Osteoblast (primary cell): ENCODE measurements at regions not wholly inside any gene's neighbourhood (a gene's known extent, or its start where the extent isn't known, plus 50 kb on each side); places are given as distances from the start of the nearest gene placed in this dataset.

Experiments
- DNase-seq: peaks from one replicate; pipeline ENCODE4 v3.0.0; 2011; ENCODE audit warnings: low spot score, mixed read lengths; ENCODE audit not compliant: insufficient read length; ENCODE audit errors: missing footprints
- H2AFZ ChIP-seq: 2 replicates; pipeline ENCODE4 v1.6.0; 2011; ENCODE audit warnings: mild to moderate bottlenecking, low read length
- H3K27ac ChIP-seq: 2 replicates; pipeline ENCODE4 v1.5.1; 2011; ENCODE audit warnings: mild to moderate bottlenecking, low read depth, low read length, moderate library complexity
- H3K27me3 ChIP-seq: 2 replicates; pipeline ENCODE4 v1.6.0; 2012; ENCODE audit warnings: mild to moderate bottlenecking, control low read depth, inconsistent platforms, low read length, moderate library complexity; ENCODE audit not compliant: insufficient read depth
- H3K36me3 ChIP-seq: 2 replicates; pipeline ENCODE4 v1.5.1; 2011; ENCODE audit warnings: mild to moderate bottlenecking, low read length, control low read depth, moderate library complexity; ENCODE audit not compliant: insufficient read depth
- H3K4me1 ChIP-seq: 2 replicates; pipeline ENCODE4 v1.5.1; 2011; ENCODE audit warnings: mild to moderate bottlenecking, low read length, control low read depth, moderate library complexity; ENCODE audit not compliant: insufficient read depth
- H3K4me2 ChIP-seq: 2 replicates; pipeline ENCODE4 v1.6.0; 2011; ENCODE audit warnings: mild to moderate bottlenecking, low read length; ENCODE audit not compliant: insufficient read depth
- H3K4me3 ChIP-seq: fragments of 200-600 bp; sonication (generic); 3 replicates; pipeline ENCODE4 v1.5.1; 2012; ENCODE audit warnings: mild to moderate bottlenecking, low read length, inconsistent platforms; ENCODE audit not compliant: insufficient read depth
- H3K79me2 ChIP-seq: 2 replicates; pipeline ENCODE4 v1.6.0; 2012; ENCODE audit warnings: mild to moderate bottlenecking, low read length, control low read depth, inconsistent platforms; ENCODE audit not compliant: insufficient read depth
- H3K9me3 ChIP-seq: 2 replicates; pipeline ENCODE4 v1.5.1; 2011; ENCODE audit warnings: low read depth, low read length, control low read depth
- H4K20me1 ChIP-seq: 2 replicates; pipeline ENCODE4 v1.6.0; 2012; ENCODE audit warnings: mild to moderate bottlenecking, low read length, control low read depth; ENCODE audit not compliant: insufficient read depth
- CTCF ChIP-seq: IDR thresholded peaks from 2 replicates; pipeline ENCODE4 v1.5.1; 2011; ENCODE audit warnings: mild to moderate bottlenecking, low read depth, low read length, moderate library complexity; ENCODE audit errors: extremely low read depth

GRCh38 chr6:104312851-104313250 lies 546.9 kb downstream of the HACE1 start:
- no peaks in the 10 kb centered on the region for H3K27me3 ChIP-seq
- H3K36me3 ChIP-seq: no peaks in the 10 kb centered on the region
- no peaks in the 10 kb centered on the region for H3K9me3 ChIP-seq
- no peak for DNase-seq
- no peaks in the 10 kb centered on the region for H3K79me2 ChIP-seq
- no peak for TF ChIP-seq CTCF
- no peaks in the 10 kb centered on the region for H3K4me1 ChIP-seq
- H3K27ac ChIP-seq: no peak overlapping the region
- H3K4me3 ChIP-seq: no peak overlapping the region
- no peak overlapping the region for H3K4me2 ChIP-seq
- no peaks in the 10 kb centered on the region for H4K20me1 ChIP-seq
- H2AFZ ChIP-seq: no peak overlapping the region

GRCh38 chr6:104306211-104306610 lies 553.5 kb downstream of the HACE1 start:
- no peaks in the 10 kb centered on the region for H3K9me3 ChIP-seq
- no peak overlapping the region for H3K4me3 ChIP-seq
- no peak overlapping the region for H2AFZ ChIP-seq
- DNase-seq: no peak
- no peak overlapping the region for H3K4me2 ChIP-seq
- H3K27ac ChIP-seq: no peak overlapping the region
- no peaks in the 10 kb centered on the region for H3K79me2 ChIP-seq
- H4K20me1 ChIP-seq: no peaks in the 10 kb centered on the region
- no peak for TF ChIP-seq CTCF
- H3K4me1 ChIP-seq: no peaks in the 10 kb centered on the region
- no peaks in the 10 kb centered on the region for H3K36me3 ChIP-seq
- no peaks in the 10 kb centered on the region for H3K27me3 ChIP-seq

- H3K27me3 ChIP-seq: no peaks in the 10 kb centered on the region
- DNase-seq: no peak
- no peak overlapping the region for H3K27ac ChIP-seq
- no peak for TF ChIP-seq CTCF
- no peak overlapping the region for H2AFZ ChIP-seq
- H3K9me3 ChIP-seq: no peaks in the 10 kb centered on the region
- no peak overlapping the region for H3K4me2 ChIP-seq
- no peaks in the 10 kb centered on the region for H3K79me2 ChIP-seq
- no peak overlapping the region for H3K4me3 ChIP-seq
- no peaks in the 10 kb centered on the region for H3K36me3 ChIP-seq
- H4K20me1 ChIP-seq: no peaks in the 10 kb centered on the region
- H3K4me1 ChIP-seq: no peaks in the 10 kb centered on the region
Observed at GRCh38 chr6:104305206-104305605, 554.5 kb downstream of the HACE1 start.

- H3K4me2 ChIP-seq: no peak overlapping the region
- H3K36me3 ChIP-seq: no peaks in the 10 kb centered on the region
- no peak overlapping the region for H3K27ac ChIP-seq
- H4K20me1 ChIP-seq: no peaks in the 10 kb centered on the region
- no peaks in the 10 kb centered on the region for H3K27me3 ChIP-seq
- H3K4me3 ChIP-seq: no peak overlapping the region
- DNase-seq: no peak
- no peak overlapping the region for H2AFZ ChIP-seq
- H3K79me2 ChIP-seq: no peaks in the 10 kb centered on the region
- no peak for TF ChIP-seq CTCF
- no peaks in the 10 kb centered on the region for H3K4me1 ChIP-seq
- H3K9me3 ChIP-seq: no peaks in the 10 kb centered on the region
Observed at GRCh38 chr6:104301951-104302350, 557.8 kb downstream of the HACE1 start.
